ENCODE measurements at regions not wholly inside any gene's neighbourhood (a gene's known extent, or its start where the extent isn't known, plus 50 kb on each side); places are given as distances from the start of the nearest gene placed in this dataset.

GRCh38 chr16:86289907-86290306, 220.4 kb upstream of the FOXF1 start:
- TF ChIP-seq CTCF (conservative IDR thresholded peaks at IDR 0.05; ENCODE audit: low read depth), result no peak
- ChIA-PET POLR2A (ENCODE audit: low non-redundant PET) (no interaction called here), CTCF (no interaction called here)
- no peak for DNase-seq (ENCODE audit: low spot score)
- no peak overlapping the region for H3K27ac ChIP-seq

DNA sequence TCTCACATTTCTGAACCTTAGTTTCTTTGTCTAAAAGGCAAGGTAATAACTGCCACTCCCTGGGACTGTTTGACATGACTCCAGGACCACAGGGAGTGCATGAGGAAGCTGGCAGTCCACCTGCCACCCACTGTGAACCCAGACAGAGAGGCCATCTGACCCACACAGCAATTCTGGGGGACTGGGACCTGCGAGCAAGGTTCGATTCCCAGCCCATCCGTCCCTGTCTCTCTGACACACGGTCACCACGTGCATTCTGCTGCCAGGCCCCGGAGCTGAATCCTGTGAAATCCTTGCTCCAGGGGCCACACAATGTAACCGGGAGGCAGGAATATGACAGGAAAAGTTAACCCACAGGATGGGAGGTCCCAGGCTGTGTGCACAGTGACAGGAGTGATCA, 218.8 kb upstream of the FOXF1 start:
- H3K27ac ChIP-seq, result no peak overlapping the region
- CTCF ChIA-PET, result no interaction called here
- POLR2A ChIA-PET (ENCODE audit: low non-redundant PET), result no interaction called here
- TF ChIP-seq CTCF (conservative IDR thresholded peaks at IDR 0.05; ENCODE audit: low read depth), result no peak
- no peak for DNase-seq (ENCODE audit: low spot score)

- POLR2A ChIA-PET (ENCODE audit: low non-redundant PET), result no interaction called here
- CTCF ChIA-PET, result no interaction called here
- TF ChIP-seq CTCF (conservative IDR thresholded peaks at IDR 0.05; ENCODE audit: low read depth), result no peak
- H3K27ac ChIP-seq, result no peak overlapping the region
- no peak for DNase-seq (ENCODE audit: low spot score)
Measured at GRCh38 chr16:86292171-86292775, 218.1 kb upstream of the FOXF1 start.

- no peak for DNase-seq (ENCODE audit: low spot score)
- ChIA-PET POLR2A (ENCODE audit: low non-redundant PET) (no interaction called here), CTCF (no interaction called here)
- TF ChIP-seq CTCF (conservative IDR thresholded peaks at IDR 0.05; ENCODE audit: low read depth), result no peak
- H3K27ac ChIP-seq, result no peak overlapping the region
Measured at GRCh38 chr16:86292942-86293341, 217.4 kb upstream of the FOXF1 start.

- TF ChIP-seq CTCF (conservative IDR thresholded peaks at IDR 0.05; ENCODE audit: low read depth), result no peak
- POLR2A ChIA-PET (ENCODE audit: low non-redundant PET), result no interaction called here
- no peak overlapping the region for H3K27ac ChIP-seq
- CTCF ChIA-PET, result no interaction called here
- no peak for DNase-seq (ENCODE audit: low spot score)
Measured at GRCh38 chr16:86293906-86294305, 216.4 kb upstream of the FOXF1 start.

- ChIA-PET POLR2A (ENCODE audit: low non-redundant PET) (no interaction called here), CTCF (interaction anchor here (0.6 kb wide), 1 partner anchor 266 kb away, joined by 3 read pairs; no protein-coding TSS in a partner anchor)
- DNase-seq (ENCODE audit: low spot score), result no peak
- no peak for TF ChIP-seq CTCF (conservative IDR thresholded peaks at IDR 0.05; ENCODE audit: low read depth)
- no peak overlapping the region for H3K27ac ChIP-seq
Measured at GRCh38 chr16:86294535-86295196, 215.7 kb upstream of the FOXF1 start.
